A673 (cell line): ENCODE measurements at regions not wholly inside any gene's neighbourhood (a gene's known extent, or its start where the extent isn't known, plus 50 kb on each side); places are given as distances from the start of the nearest gene placed in this dataset.

Source experiments
- BruUV-seq: library from RNA; stranded (reverse); fragments of 400-500 nt; replicated peaks from 2 replicates; lab custom pipeline; 2021; lab: Mats Ljungman, UMichigan
- CTCF ChIA-PET: fragments of 300-600 bp; sonication (Branson Sonifier 250); formaldehyde crosslinking; loops from one replicate; lab custom pipeline; 2022; ENCODE audit warnings: antibody characterized with exemption; lab: Charles Lee
- POLR2A ChIA-PET: fragments of 300-600 bp; sonication (Branson Sonifier 250); formaldehyde crosslinking; loops from one replicate; lab custom pipeline; 2022; ENCODE audit warnings: antibody characterized with exemption; ENCODE audit not compliant: low non-redundant PET; lab: Charles Lee
- DNase-seq: peaks from one replicate; pipeline ENCODE4 v3.0.0-alpha.2; 2015; ENCODE audit warnings: low spot score
- H3K27ac ChIP-seq: fragments of 200-600 bp; sonication (generic); 2 replicates; pipeline ENCODE4 v1.5.1; 2016; ENCODE audit warnings: mixed run types, low read depth, mild to moderate bottlenecking, mixed read lengths, antibody characterized with exemption, low read length; ENCODE audit not compliant: poor library complexity, severe bottlenecking
- H3K27me3 ChIP-seq: fragments of 200-600 bp; sonication (generic); replicated peaks from 2 replicates; pipeline ENCODE4 v1.6.1; 2017; ENCODE audit warnings: mixed run types, low read depth, mild to moderate bottlenecking, mixed read lengths, antibody characterized with exemption, low read length; ENCODE audit not compliant: insufficient read depth, poor library complexity
- H3K36me3 ChIP-seq: fragments of 200-600 bp; sonication (generic); 2 replicates; pipeline ENCODE4 v1.6.1; 2016; ENCODE audit warnings: mixed run types, mild to moderate bottlenecking, mixed read lengths, antibody characterized with exemption, low read length; ENCODE audit not compliant: insufficient read depth, poor library complexity, severe bottlenecking
- H3K4me1 ChIP-seq: fragments of 200-600 bp; sonication (generic); 2 replicates; pipeline ENCODE4 v1.6.1; 2017; ENCODE audit warnings: mixed run types, mild to moderate bottlenecking, mixed read lengths, antibody characterized with exemption, low read length; ENCODE audit not compliant: insufficient read depth, poor library complexity, severe bottlenecking
- H3K4me3 ChIP-seq: fragments of 200-600 bp; sonication (generic); 2 replicates; pipeline ENCODE4 v1.5.1; 2016; ENCODE audit warnings: low read depth, mixed run types, mild to moderate bottlenecking, mixed read lengths, low read length; ENCODE audit not compliant: poor library complexity, severe bottlenecking
- H3K9me3 ChIP-seq: fragments of 200-600 bp; sonication (generic); 2 replicates; pipeline ENCODE4 v1.6.1; 2016; ENCODE audit warnings: mixed run types, low read depth, mild to moderate bottlenecking, mixed read lengths, antibody characterized with exemption, low read length; ENCODE audit not compliant: poor library complexity, severe bottlenecking
- CTCF ChIP-seq: fragments of 300-800, 200-600 bp; sonication (generic); conservative IDR thresholded peaks from 2 replicates; pipeline ENCODE4 v1.5.1; 2017; ENCODE audit warnings: low read depth, mild to moderate bottlenecking, antibody characterized with exemption, low read length, moderate library complexity, mixed read lengths
- EZH2 ChIP-seq: fragments of 200-600 bp; sonication (generic); IDR thresholded peaks from 2 replicates; pipeline ENCODE4 v1.6.1; 2017; ENCODE audit warnings: borderline replicate concordance, low read depth, mild to moderate bottlenecking, mixed read lengths, antibody characterized with exemption, low read length; ENCODE audit not compliant: poor library complexity, severe bottlenecking
- intact Hi-C: fragments of 100-400 bp; cut with micrococcal nuclease; formaldehyde crosslinking; loops from one replicate; pipeline ENCODE4 v1.10.0; 2022; ENCODE audit not compliant: unreplicated experiment

GRCh38 chr1:34296059-34296458 lies 119.4 kb downstream of the C1orf94 start:
- POLR2A ChIA-PET = no interaction called here
- BruUV-seq = no TSS peak
- intact Hi-C loops = no loop called here
- TF ChIP-seq EZH2 (no peak), CTCF (no peak)
- H3K36me3 ChIP-seq = no peaks in the 10 kb centered on the region
- no peak overlapping the region for H3K27ac ChIP-seq
- no peaks in the 10 kb centered on the region for H3K9me3 ChIP-seq
- CTCF ChIA-PET = no interaction called here
- DNase-seq = no peak
- H3K4me1 ChIP-seq = no peaks in the 10 kb centered on the region
- H3K4me3 ChIP-seq = no peak overlapping the region
- no peaks in the 10 kb centered on the region for H3K27me3 ChIP-seq

- intact Hi-C loops = no loop called here
- Histone ChIP-seq H3K27ac (no peak overlapping the region), H3K4me1 (no peaks in the 10 kb centered on the region), H3K27me3 (peaks cover 1% of the 10 kb centered on the region), H3K36me3 (no peaks in the 10 kb centered on the region), H3K9me3 (peaks cover 18% of the 10 kb centered on the region), H3K4me3 (no peak overlapping the region)
- ChIA-PET CTCF (no interaction called here), POLR2A (no interaction called here)
- no TSS peak for BruUV-seq
- TF ChIP-seq EZH2 = no peak
- no peak for TF ChIP-seq CTCF
- DNase-seq = no peak
These were observed 126.1 kb downstream of the C1orf94 start for GRCh38 chr1:34302798-34303197.

- Histone ChIP-seq H3K36me3 (no peaks in the 10 kb centered on the region), H3K9me3 (peaks cover 18% of the 10 kb centered on the region), H3K4me3 (no peak overlapping the region), H3K27me3 (peaks cover 6% of the 10 kb centered on the region), H3K27ac (no peak overlapping the region), H3K4me1 (no peaks in the 10 kb centered on the region)
- intact Hi-C loops = no loop called here
- POLR2A ChIA-PET = no interaction called here
- TF ChIP-seq CTCF (no peak), EZH2 (no peak)
- CTCF ChIA-PET = no interaction called here
- DNase-seq = no peak
- BruUV-seq = no TSS peak
These were observed 126.5 kb downstream of the C1orf94 start for GRCh38 chr1:34303218-34303617.
